ENCODE measurements at regions not wholly inside any gene's neighbourhood (a gene's known extent, or its start where the extent isn't known, plus 50 kb on each side); places are given as distances from the start of the nearest gene placed in this dataset.
"Not testable (repeated sequence)": the region's sequence is repeated elsewhere in the genome, so short reads cannot be mapped to it uniquely, and the experiment has no call there.

GRCh38 chr3:74134831-74135230 lies 479.6 kb downstream of the CNTN3 start:
- Histone ChIP-seq H3K27me3 (ENCODE audit: control insufficient read depth, insufficient read depth, low read length) (no peaks in the 10 kb centered on the region), H3K4me3 (ENCODE audit: low read depth, low read length) (no peak overlapping the region), H3K36me3 (ENCODE audit: control insufficient read depth, insufficient read depth, low read length) (no peaks in the 10 kb centered on the region)
- no peak for DNase-seq (ENCODE audit: low read depth)
- TF ChIP-seq CTCF (IDR thresholded peaks at IDR 0.05; ENCODE audit: insufficient read depth, low read length, poor library complexity, severe bottlenecking), result no peak

GRCh38 chr3:74131546-74132328 lies 482.7 kb downstream of the CNTN3 start:
- H3K4me3 ChIP-seq (ENCODE audit: low read depth, low read length); H3K36me3 ChIP-seq (ENCODE audit: control insufficient read depth, insufficient read depth, low read length); DNase-seq (ENCODE audit: low read depth); H3K27me3 ChIP-seq (ENCODE audit: control insufficient read depth, insufficient read depth, low read length): not testable (repeated sequence)

- DNase-seq (ENCODE audit: low read depth), result no peak
- H3K36me3 ChIP-seq (ENCODE audit: control insufficient read depth, insufficient read depth, low read length), result no peaks in the 10 kb centered on the region
- TF ChIP-seq CTCF (IDR thresholded peaks at IDR 0.05; ENCODE audit: insufficient read depth, low read length, poor library complexity, severe bottlenecking), result no peak
Observed at GRCh38 chr3:74129611-74130010, 484.8 kb downstream of the CNTN3 start.

GRCh38 chr3:74129056-74129455 lies 485.4 kb downstream of the CNTN3 start:
- Histone ChIP-seq H3K27me3 (ENCODE audit: control insufficient read depth, insufficient read depth, low read length) (no peaks in the 10 kb centered on the region), H3K4me3 (ENCODE audit: low read depth, low read length) (no peak overlapping the region), H3K36me3 (ENCODE audit: control insufficient read depth, insufficient read depth, low read length) (no peaks in the 10 kb centered on the region)
- no peak for TF ChIP-seq CTCF (IDR thresholded peaks at IDR 0.05; ENCODE audit: insufficient read depth, low read length, poor library complexity, severe bottlenecking)
- DNase-seq (ENCODE audit: low read depth), result no peak

More at GRCh38 chr3:74129611-74130010, 484.8 kb downstream of the CNTN3 start:
- H3K27me3 ChIP-seq (ENCODE audit: control insufficient read depth, insufficient read depth, low read length), result no peaks in the 10 kb centered on the region
- H3K4me3 ChIP-seq (ENCODE audit: low read depth, low read length), result no peak overlapping the region

- TF ChIP-seq CTCF (IDR thresholded peaks at IDR 0.05; ENCODE audit: insufficient read depth, low read length, poor library complexity, severe bottlenecking), result no peak
- H3K4me3 ChIP-seq (ENCODE audit: low read depth, low read length), result no peak overlapping the region
- DNase-seq (ENCODE audit: low read depth), result no peak
- H3K27me3 ChIP-seq (ENCODE audit: control insufficient read depth, insufficient read depth, low read length), result no peaks in the 10 kb centered on the region
- H3K36me3 ChIP-seq (ENCODE audit: control insufficient read depth, insufficient read depth, low read length), result no peaks in the 10 kb centered on the region
Observed at GRCh38 chr3:74127256-74127655, 487.2 kb downstream of the CNTN3 start.

GRCh38 chr3:74124782-74125181 lies 489.7 kb downstream of the CNTN3 start:
- TF ChIP-seq CTCF (IDR thresholded peaks at IDR 0.05; ENCODE audit: insufficient read depth, low read length, poor library complexity, severe bottlenecking), result no peak
- no peak for DNase-seq (ENCODE audit: low read depth)
- Histone ChIP-seq H3K4me3 (ENCODE audit: low read depth, low read length) (no peak overlapping the region), H3K27me3 (ENCODE audit: control insufficient read depth, insufficient read depth, low read length) (no peaks in the 10 kb centered on the region), H3K36me3 (ENCODE audit: control insufficient read depth, insufficient read depth, low read length) (no peaks in the 10 kb centered on the region)

Measured in kidney epithelial cell (primary cell).